ENCODE measurements at regions not wholly inside any gene's neighbourhood (a gene's known extent, or its start where the extent isn't known, plus 50 kb on each side); places are given as distances from the start of the nearest gene placed in this dataset.

DNA sequence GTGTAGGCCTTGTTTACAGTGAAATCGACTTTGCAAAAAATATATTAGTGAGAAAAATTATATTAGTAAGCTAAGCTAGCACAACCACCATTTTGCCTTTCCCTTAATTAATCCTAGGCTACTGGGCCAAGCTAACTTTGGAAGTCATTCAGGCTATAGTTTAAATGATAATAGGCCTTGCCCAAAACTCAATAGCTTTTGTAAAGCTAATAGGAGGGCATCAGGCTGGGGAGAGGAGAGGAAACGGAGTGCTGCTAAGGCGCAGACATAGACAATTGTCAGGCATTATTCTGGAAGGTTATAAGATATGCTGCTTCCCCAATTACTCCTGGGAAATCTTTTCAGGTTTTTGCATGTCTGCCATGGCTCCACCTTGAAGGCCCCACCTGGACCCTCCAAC, 1286.0 kb downstream of the NSUN3 start:
- no peaks in the 10 kb centered on the region for H3F3A ChIP-seq (ENCODE audit: insufficient read depth, low read length, poor library complexity, severe bottlenecking)
- H3K79me2 ChIP-seq (replicated peaks; ENCODE audit: insufficient read depth, low read length), result no peaks in the 10 kb centered on the region
- no peak overlapping the region for H3K4me3 ChIP-seq (ENCODE audit: low read length)
- no peaks in the 10 kb centered on the region for H3K9me3 ChIP-seq (ENCODE audit: low read length)
- no peaks in the 10 kb centered on the region for H3K9me2 ChIP-seq (ENCODE audit: insufficient read depth, low read length)
- H2AFZ ChIP-seq (ENCODE audit: low read depth, low read length), result no peak overlapping the region
- H3K9ac ChIP-seq (ENCODE audit: low read length), result no peak overlapping the region
- H3K4me2 ChIP-seq (ENCODE audit: low read length), result no peak overlapping the region
- no peaks in the 10 kb centered on the region for H4K20me1 ChIP-seq (ENCODE audit: insufficient read depth)
- no peak for TF ChIP-seq EP300 (conservative IDR thresholded peaks at IDR 0.05; ENCODE audit: poor library complexity, severe bottlenecking)
- H3K36me3 ChIP-seq (ENCODE audit: insufficient read depth, low read length), result no peaks in the 10 kb centered on the region
- H3K27ac ChIP-seq (ENCODE audit: low read length), result no peak overlapping the region
- H3K27me3 ChIP-seq (ENCODE audit: insufficient read depth, low read depth, low read length), result no peaks in the 10 kb centered on the region

DNA sequence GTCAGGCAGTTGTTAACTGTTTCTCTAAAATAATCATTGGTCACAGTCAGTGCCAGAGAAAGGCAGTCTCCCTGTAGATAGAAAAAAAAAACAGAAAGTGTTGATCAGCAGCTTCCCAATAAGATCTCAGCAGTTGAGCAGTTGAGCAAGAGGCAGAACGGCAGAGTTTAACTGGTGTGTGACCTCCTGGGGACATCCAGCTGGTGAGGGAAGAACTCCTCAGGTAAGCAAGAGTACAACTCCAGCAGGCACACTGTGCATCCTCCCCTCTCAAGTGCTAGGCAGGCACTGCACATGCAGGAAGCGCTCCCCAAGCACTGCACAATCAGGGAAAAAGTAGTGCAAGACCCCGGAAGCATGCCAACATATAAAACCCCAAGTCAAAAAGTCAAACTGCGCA, 1287.2 kb downstream of the NSUN3 start:
- H3K9ac ChIP-seq (ENCODE audit: low read length), result no peak overlapping the region
- H3K9me2 ChIP-seq (ENCODE audit: insufficient read depth, low read length), result no peaks in the 10 kb centered on the region
- H3F3A ChIP-seq (ENCODE audit: insufficient read depth, low read length, poor library complexity, severe bottlenecking), result no peaks in the 10 kb centered on the region
- no peak overlapping the region for H3K4me2 ChIP-seq (ENCODE audit: low read length)
- no peaks in the 10 kb centered on the region for H3K27me3 ChIP-seq (ENCODE audit: insufficient read depth, low read depth, low read length)
- no peaks in the 10 kb centered on the region for H4K20me1 ChIP-seq (ENCODE audit: insufficient read depth)
- H3K79me2 ChIP-seq (replicated peaks; ENCODE audit: insufficient read depth, low read length), result no peaks in the 10 kb centered on the region
- no peak overlapping the region for H3K27ac ChIP-seq (ENCODE audit: low read length)
- no peaks in the 10 kb centered on the region for H3K36me3 ChIP-seq (ENCODE audit: insufficient read depth, low read length)
- H3K4me3 ChIP-seq (ENCODE audit: low read length), result no peak overlapping the region
- no peak for TF ChIP-seq TAF1 (IDR thresholded peaks at IDR 0.05; ENCODE audit: low read depth)
- no peak overlapping the region for H2AFZ ChIP-seq (ENCODE audit: low read depth, low read length)
- H3K9me3 ChIP-seq (ENCODE audit: low read length), result no peaks in the 10 kb centered on the region

DNA sequence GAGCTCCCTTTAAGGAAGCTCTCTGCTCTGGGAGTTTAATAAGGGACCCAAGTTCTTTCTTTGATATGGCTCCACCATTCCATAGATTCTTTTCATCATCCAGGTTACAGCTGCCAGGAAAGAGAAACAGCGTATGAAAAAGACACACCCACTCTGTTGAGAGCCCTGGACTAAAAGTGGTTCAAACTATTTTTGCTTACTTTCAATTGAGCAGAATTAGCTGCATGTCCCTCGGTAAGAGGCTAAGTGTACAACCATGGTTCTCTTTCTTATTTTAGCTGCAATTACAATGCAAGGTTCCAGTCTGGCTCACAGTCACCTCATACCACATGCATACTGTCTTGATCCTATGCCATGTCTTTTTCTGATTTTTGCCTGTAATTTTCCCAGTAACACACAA, 1288.3 kb downstream of the NSUN3 start:
- TF ChIP-seq POLR2AphosphoS5 (IDR thresholded peaks at IDR 0.05) (no peak), EP300 (conservative IDR thresholded peaks at IDR 0.05; ENCODE audit: poor library complexity, severe bottlenecking) (no peak), EZH2 (IDR thresholded peaks at IDR 0.05; ENCODE audit: borderline replicate concordance, insufficient read depth, low read length, poor library complexity, severe bottlenecking) (no peak), SMC3 (conservative IDR thresholded peaks at IDR 0.05; ENCODE audit: poor library complexity) (no peak), MXI1 (conservative IDR thresholded peaks at IDR 0.05; ENCODE audit: poor library complexity, severe bottlenecking) (no peak), RAD21 (conservative IDR thresholded peaks at IDR 0.05) (no peak), TAF1 (IDR thresholded peaks at IDR 0.05; ENCODE audit: low read depth) (no peak)
- TF ChIP-seq, protein P1, sequence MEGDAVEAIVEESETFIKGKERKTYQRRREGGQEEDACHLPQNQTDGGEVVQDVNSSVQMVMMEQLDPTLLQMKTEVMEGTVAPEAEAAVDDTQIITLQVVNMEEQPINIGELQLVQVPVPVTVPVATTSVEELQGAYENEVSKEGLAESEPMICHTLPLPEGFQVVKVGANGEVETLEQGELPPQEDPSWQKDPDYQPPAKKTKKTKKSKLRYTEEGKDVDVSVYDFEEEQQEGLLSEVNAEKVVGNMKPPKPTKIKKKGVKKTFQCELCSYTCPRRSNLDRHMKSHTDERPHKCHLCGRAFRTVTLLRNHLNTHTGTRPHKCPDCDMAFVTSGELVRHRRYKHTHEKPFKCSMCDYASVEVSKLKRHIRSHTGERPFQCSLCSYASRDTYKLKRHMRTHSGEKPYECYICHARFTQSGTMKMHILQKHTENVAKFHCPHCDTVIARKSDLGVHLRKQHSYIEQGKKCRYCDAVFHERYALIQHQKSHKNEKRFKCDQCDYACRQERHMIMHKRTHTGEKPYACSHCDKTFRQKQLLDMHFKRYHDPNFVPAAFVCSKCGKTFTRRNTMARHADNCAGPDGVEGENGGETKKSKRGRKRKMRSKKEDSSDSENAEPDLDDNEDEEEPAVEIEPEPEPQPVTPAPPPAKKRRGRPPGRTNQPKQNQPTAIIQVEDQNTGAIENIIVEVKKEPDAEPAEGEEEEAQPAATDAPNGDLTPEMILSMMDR (IDR thresholded peaks at IDR 0.05; ENCODE audit: poor library complexity, severe bottlenecking), result no peak
- TF ChIP-seq, protein P2, sequence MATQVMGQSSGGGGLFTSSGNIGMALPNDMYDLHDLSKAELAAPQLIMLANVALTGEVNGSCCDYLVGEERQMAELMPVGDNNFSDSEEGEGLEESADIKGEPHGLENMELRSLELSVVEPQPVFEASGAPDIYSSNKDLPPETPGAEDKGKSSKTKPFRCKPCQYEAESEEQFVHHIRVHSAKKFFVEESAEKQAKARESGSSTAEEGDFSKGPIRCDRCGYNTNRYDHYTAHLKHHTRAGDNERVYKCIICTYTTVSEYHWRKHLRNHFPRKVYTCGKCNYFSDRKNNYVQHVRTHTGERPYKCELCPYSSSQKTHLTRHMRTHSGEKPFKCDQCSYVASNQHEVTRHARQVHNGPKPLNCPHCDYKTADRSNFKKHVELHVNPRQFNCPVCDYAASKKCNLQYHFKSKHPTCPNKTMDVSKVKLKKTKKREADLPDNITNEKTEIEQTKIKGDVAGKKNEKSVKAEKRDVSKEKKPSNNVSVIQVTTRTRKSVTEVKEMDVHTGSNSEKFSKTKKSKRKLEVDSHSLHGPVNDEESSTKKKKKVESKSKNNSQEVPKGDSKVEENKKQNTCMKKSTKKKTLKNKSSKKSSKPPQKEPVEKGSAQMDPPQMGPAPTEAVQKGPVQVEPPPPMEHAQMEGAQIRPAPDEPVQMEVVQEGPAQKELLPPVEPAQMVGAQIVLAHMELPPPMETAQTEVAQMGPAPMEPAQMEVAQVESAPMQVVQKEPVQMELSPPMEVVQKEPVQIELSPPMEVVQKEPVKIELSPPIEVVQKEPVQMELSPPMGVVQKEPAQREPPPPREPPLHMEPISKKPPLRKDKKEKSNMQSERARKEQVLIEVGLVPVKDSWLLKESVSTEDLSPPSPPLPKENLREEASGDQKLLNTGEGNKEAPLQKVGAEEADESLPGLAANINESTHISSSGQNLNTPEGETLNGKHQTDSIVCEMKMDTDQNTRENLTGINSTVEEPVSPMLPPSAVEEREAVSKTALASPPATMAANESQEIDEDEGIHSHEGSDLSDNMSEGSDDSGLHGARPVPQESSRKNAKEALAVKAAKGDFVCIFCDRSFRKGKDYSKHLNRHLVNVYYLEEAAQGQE (IDR thresholded peaks at IDR 0.05; ENCODE audit: borderline replicate concordance), result no peak
- Histone ChIP-seq H4K20me1 (ENCODE audit: insufficient read depth) (no peaks in the 10 kb centered on the region), H3K9me2 (ENCODE audit: insufficient read depth, low read length) (no peaks in the 10 kb centered on the region), H3K4me2 (ENCODE audit: low read length) (no peak overlapping the region), H3K36me3 (ENCODE audit: insufficient read depth, low read length) (no peaks in the 10 kb centered on the region), H2AFZ (ENCODE audit: low read depth, low read length) (no peak overlapping the region), H3K27me3 (ENCODE audit: insufficient read depth, low read depth, low read length) (no peaks in the 10 kb centered on the region), H3K4me3 (ENCODE audit: low read length) (no peak overlapping the region), H3F3A (ENCODE audit: insufficient read depth, low read length, poor library complexity, severe bottlenecking) (no peaks in the 10 kb centered on the region), H3K27ac (ENCODE audit: low read length) (no peak overlapping the region), H3K9me3 (ENCODE audit: low read length) (no peaks in the 10 kb centered on the region), H3K79me2 (replicated peaks; ENCODE audit: insufficient read depth, low read length) (no peaks in the 10 kb centered on the region), H3K9ac (ENCODE audit: low read length) (no peak overlapping the region)
